ENCODE measurements at regions not wholly inside any gene's neighbourhood (a gene's known extent, or its start where the extent isn't known, plus 50 kb on each side); places are given as distances from the start of the nearest gene placed in this dataset.

- Mint-ChIP-seq H3K4me3 (no peak overlapping the region), H3K4me1 (peaks cover 45 to 47% of the 10 kb centered on the region in 2 experiments), H3K36me3 (ENCODE audit: insufficient read depth in 1 of 3, low read depth in 3 of 3) (peaks cover 5 to 16% (median 6%) of the 10 kb centered on the region in 3 experiments), H3K27ac (no peak overlapping the region), H3K9me3 (peaks cover 13 to 20% of the 10 kb centered on the region in 2 experiments), H3K27me3 (ENCODE audit: low read depth) (peaks cover 18% of the 10 kb centered on the region)
- Histone ChIP-seq H3K4me1 (ENCODE audit: insufficient read depth, low read length) (peaks cover 2% of the 10 kb centered on the region; the same call in 1 of the 2 replicates), H3K27me3 (ENCODE audit: insufficient read depth, low read length) (no peaks in the 10 kb centered on the region), H2BK120ac (ENCODE audit: low read depth, low read length, poor library complexity, severe bottlenecking) (no peak overlapping the region), H3K79me1 (ENCODE audit: insufficient read depth, low read depth, low read length, poor library complexity, severe bottlenecking) (no peaks in the 10 kb centered on the region), H3K14ac (ENCODE audit: insufficient read depth, low read length) (no peak overlapping the region), H3K18ac (ENCODE audit: insufficient read length, low read depth, low read length) (no peak overlapping the region), H3K9me3 (ENCODE audit: control insufficient read depth, low read depth, low read length) (no peaks in the 10 kb centered on the region), H4K20me1 (ENCODE audit: control insufficient read depth, insufficient read depth, insufficient read length) (no peaks in the 10 kb centered on the region), H2BK5ac (ENCODE audit: insufficient read length, low read length) (no peak overlapping the region), H3T11ph (ENCODE audit: low read length) (no peak overlapping the region), H4K91ac (ENCODE audit: insufficient read length, low read depth, low read length) (no peak overlapping the region), H2BK15ac (ENCODE audit: low read depth, low read length) (no peak overlapping the region), H4K8ac (replicated peaks; ENCODE audit: insufficient read length, low read depth, low read length) (no peak overlapping the region), H3K9ac (ENCODE audit: extremely low read depth, insufficient read length, low read length) (no peak overlapping the region), H3K79me2 (ENCODE audit: insufficient read depth, low read length) (no peaks in the 10 kb centered on the region), H2AK5ac (ENCODE audit: insufficient read length, low read length) (no peak overlapping the region), H3K23ac (ENCODE audit: insufficient read length, low read depth, low read length) (no peak overlapping the region), H3K56ac (ENCODE audit: insufficient read length, low read depth, low read length) (no peak overlapping the region), H2BK12ac (ENCODE audit: insufficient read length, low read depth, low read length) (no peak overlapping the region), H3K4ac (ENCODE audit: low read depth, low read length) (no peak overlapping the region), H3K23me2 (ENCODE audit: insufficient read length, low read depth, low read length, poor library complexity, severe bottlenecking) (no peaks in the 10 kb centered on the region), H2BK20ac (ENCODE audit: low read depth, low read length, poor library complexity, severe bottlenecking) (no peak overlapping the region), H3K4me2 (ENCODE audit: insufficient read depth, insufficient read length, low read length) (no peak overlapping the region), H2AFZ (ENCODE audit: low read length) (no peak overlapping the region), H4K5ac (ENCODE audit: insufficient read length, low read depth, low read length) (no peak overlapping the region), H3K27ac (ENCODE audit: insufficient read length, low read depth, low read length) (no peak overlapping the region)
- peak; percentile 16 for DNase-seq
- no peak for TF ChIP-seq CTCF (conservative IDR thresholded peaks at IDR 0.05)
- WGBS (ENCODE audit: extremely low coverage, insufficient read length, low lambda C conversion rate): no CpG with 5 or more reads among the region's 22 CpGs
Observed at GRCh38 chr6:168182908-168183612, 104.0 kb upstream of the FRMD1 start.
